CD4-positive, alpha-beta T cell (primary cell): ENCODE measurements at regions not wholly inside any gene's neighbourhood (a gene's known extent, or its start where the extent isn't known, plus 50 kb on each side); places are given as distances from the start of the nearest gene placed in this dataset.

ENCODE experiments used
- ATAC-seq: fragments of 200-7000 bp; cut with Tn5 transposase; one replicate; pipeline ENCODE4 v1.10.0; 2022; ENCODE audit warnings: mild to moderate bottlenecking; ENCODE audit not compliant: poor library complexity
- CTCF ChIA-PET: fragments of 350-600 bp; sonication (Branson Sonifier 250); formaldehyde crosslinking; loops from one replicate; lab custom pipeline; 2021; ENCODE audit warnings: antibody characterized with exemption, inconsistent platforms; lab: Charles Lee
- POLR2A ChIA-PET: fragments of 350-600 bp; sonication (Branson Sonifier 250); formaldehyde crosslinking; loops from one replicate; lab custom pipeline; 2021; ENCODE audit warnings: antibody characterized with exemption, inconsistent platforms; lab: Charles Lee
- DNase-seq, 14 experiments: peaks; one replicate each; pipeline ENCODE4 v3.0.0-alpha.2; 2013 to 2020; ENCODE audit warnings: mixed read lengths in 2 of 14
- H3K27ac ChIP-seq, 2 donors: one replicate each; pipeline versions ENCODE4 v1.5.1 to v1.7.0; 2013; ENCODE audit warnings: low read length in 2 of 2, low read depth in 1 of 2, mild to moderate bottlenecking in 1 of 2
- H3K27me3 ChIP-seq, 2 experiments: 1 replicate in 1 of 2; 2 replicates in 1 of 2; pipeline versions ENCODE4 v1.6.1 to v1.7.0; 2013; ENCODE audit warnings: low read length in 2 of 2, control low read depth in 1 of 2, mild to moderate bottlenecking in 1 of 2, moderate library complexity in 1 of 2; ENCODE audit not compliant: insufficient read depth in 2 of 2, control insufficient read depth in 1 of 2
- H3K36me3 ChIP-seq: one replicate; pipeline ENCODE4 v1.6.1; 2013; ENCODE audit warnings: low read length, control low read depth; ENCODE audit not compliant: insufficient read depth
- H3K4me1 ChIP-seq: one replicate; pipeline ENCODE4 v1.6.1; 2013; ENCODE audit warnings: low read length, control low read depth; ENCODE audit not compliant: insufficient read depth
- H3K4me3 ChIP-seq: one replicate; pipeline ENCODE4 v1.5.1; 2013; ENCODE audit warnings: mild to moderate bottlenecking, low read length, moderate library complexity
- H3K9me3 ChIP-seq, 2 experiments: 1 replicate in 1 of 2; 2 replicates in 1 of 2; pipeline versions ENCODE4 v1.6.1 to v1.7.0; 2013; ENCODE audit warnings: low read length in 2 of 2, mild to moderate bottlenecking in 2 of 2, control low read depth in 1 of 2, moderate library complexity in 1 of 2; ENCODE audit not compliant: control insufficient read depth in 1 of 2, insufficient read depth in 1 of 2
- H3K27ac Mint-ChIP-seq: one replicate; pipeline ENCODE4 v1.8.0; 2020; ENCODE audit warnings: mixed read lengths
- H3K27me3 Mint-ChIP-seq: one replicate; pipeline ENCODE4 v1.8.0; 2021; ENCODE audit warnings: mixed read lengths
- H3K36me3 Mint-ChIP-seq: one replicate; pipeline ENCODE4 v1.8.0; 2021; ENCODE audit warnings: low read depth, mixed read lengths
- H3K4me1 Mint-ChIP-seq: one replicate; pipeline ENCODE4 v1.8.0; 2021; ENCODE audit warnings: low read depth, mixed read lengths
- H3K4me3 Mint-ChIP-seq: one replicate; pipeline ENCODE4 v1.8.0; 2020; ENCODE audit warnings: mild to moderate bottlenecking, mixed read lengths
- H3K9me3 Mint-ChIP-seq: one replicate; pipeline ENCODE4 v1.8.0; 2020; ENCODE audit warnings: mixed read lengths
- intact Hi-C, 2 experiments: fragments of 100-400 bp; cut with DNase I in 1 of 2; cut with micrococcal nuclease in 1 of 2; formaldehyde crosslinking; loops; one replicate each; pipeline versions ENCODE4 v1.15.1 to v1.9.0; 2023 to 2025; cut with DNase I, micrococcal nuclease
- TF ChIP-seq, protein P1 (sequence below): fragments of 200-600 bp; IDR thresholded peaks from one replicate; pipeline ENCODE4 v1.8.0; 2022; ENCODE audit warnings: antibody characterized with exemption, mild to moderate bottlenecking

DNA sequence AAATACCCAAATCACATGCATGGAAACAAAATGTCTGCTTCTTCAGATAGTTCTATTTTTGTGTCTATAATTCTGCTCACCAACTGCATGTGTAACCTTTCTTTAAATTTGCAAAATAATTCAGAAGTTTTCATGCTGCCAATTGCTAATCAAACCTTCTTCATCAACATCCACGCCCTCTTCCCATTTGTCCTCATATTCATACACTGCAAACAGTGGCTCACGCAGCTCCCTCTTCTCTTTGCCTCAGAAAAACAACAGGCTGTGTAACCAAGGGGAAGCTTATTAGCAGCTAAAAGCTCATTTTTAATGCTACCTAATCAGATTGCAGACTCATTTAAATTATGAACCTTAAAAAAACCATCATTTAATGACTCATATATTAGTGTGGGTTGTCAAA lies 555.0 kb upstream of the EPHA7 start:
- H3K27me3 Mint-ChIP-seq: no peaks in the 10 kb centered on the region
- no peaks in the 10 kb centered on the region for H3K4me1 Mint-ChIP-seq
- Histone ChIP-seq H3K27ac (no peak overlapping the region), H3K4me3 (no peak overlapping the region), H3K4me1 (no peaks in the 10 kb centered on the region), H3K36me3 (no peaks in the 10 kb centered on the region), H3K9me3 (peaks cover 0 to 3% of the 10 kb centered on the region in 2 experiments), H3K27me3 (no peaks in the 10 kb centered on the region)
- CTCF ChIA-PET: no interaction called here
- ATAC-seq: no peak
- H3K36me3 Mint-ChIP-seq: no peaks in the 10 kb centered on the region
- DNase-seq: no peak
- TF ChIP-seq, protein P1, sequence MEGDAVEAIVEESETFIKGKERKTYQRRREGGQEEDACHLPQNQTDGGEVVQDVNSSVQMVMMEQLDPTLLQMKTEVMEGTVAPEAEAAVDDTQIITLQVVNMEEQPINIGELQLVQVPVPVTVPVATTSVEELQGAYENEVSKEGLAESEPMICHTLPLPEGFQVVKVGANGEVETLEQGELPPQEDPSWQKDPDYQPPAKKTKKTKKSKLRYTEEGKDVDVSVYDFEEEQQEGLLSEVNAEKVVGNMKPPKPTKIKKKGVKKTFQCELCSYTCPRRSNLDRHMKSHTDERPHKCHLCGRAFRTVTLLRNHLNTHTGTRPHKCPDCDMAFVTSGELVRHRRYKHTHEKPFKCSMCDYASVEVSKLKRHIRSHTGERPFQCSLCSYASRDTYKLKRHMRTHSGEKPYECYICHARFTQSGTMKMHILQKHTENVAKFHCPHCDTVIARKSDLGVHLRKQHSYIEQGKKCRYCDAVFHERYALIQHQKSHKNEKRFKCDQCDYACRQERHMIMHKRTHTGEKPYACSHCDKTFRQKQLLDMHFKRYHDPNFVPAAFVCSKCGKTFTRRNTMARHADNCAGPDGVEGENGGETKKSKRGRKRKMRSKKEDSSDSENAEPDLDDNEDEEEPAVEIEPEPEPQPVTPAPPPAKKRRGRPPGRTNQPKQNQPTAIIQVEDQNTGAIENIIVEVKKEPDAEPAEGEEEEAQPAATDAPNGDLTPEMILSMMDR: no peak
- H3K4me3 Mint-ChIP-seq: no peak overlapping the region
- H3K27ac Mint-ChIP-seq: no peak overlapping the region
- POLR2A ChIA-PET: no interaction called here
- peaks cover 6% of the 10 kb centered on the region for H3K9me3 Mint-ChIP-seq
- intact Hi-C loops: no loop called here

DNA sequence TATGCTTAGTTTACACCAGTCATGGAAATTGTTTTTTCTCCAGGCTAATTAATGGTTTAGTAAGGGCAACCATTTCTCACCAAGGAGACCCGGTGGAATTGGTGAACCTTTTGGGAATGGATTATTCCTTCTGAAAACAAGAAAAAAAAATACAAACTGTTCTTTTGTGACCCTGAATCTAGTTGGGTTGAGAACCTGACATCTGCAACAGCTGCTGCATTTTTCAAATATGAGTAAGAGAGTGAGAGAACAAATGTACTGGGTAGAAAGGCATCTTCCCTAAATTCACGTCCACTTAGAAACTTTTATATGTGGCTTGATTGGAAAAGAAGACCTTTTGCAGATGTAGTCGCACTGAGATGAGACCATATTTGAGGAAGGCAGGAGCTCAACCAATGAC lies 553.4 kb upstream of the EPHA7 start:
- TF ChIP-seq, protein P1: no peak
- ATAC-seq: no peak
- Histone ChIP-seq H3K27ac (no peak overlapping the region), H3K9me3 (peaks cover 0 to 3% of the 10 kb centered on the region in 2 experiments), H3K36me3 (no peaks in the 10 kb centered on the region), H3K4me3 (no peak overlapping the region), H3K27me3 (no peaks in the 10 kb centered on the region), H3K4me1 (no peaks in the 10 kb centered on the region)
- Mint-ChIP-seq H3K9me3 (peaks cover 6% of the 10 kb centered on the region), H3K27me3 (no peaks in the 10 kb centered on the region), H3K4me1 (no peaks in the 10 kb centered on the region), H3K36me3 (no peaks in the 10 kb centered on the region), H3K27ac (no peak overlapping the region), H3K4me3 (no peak overlapping the region)
- POLR2A ChIA-PET: no interaction called here
- intact Hi-C loops: no loop called here
- no peak for DNase-seq
- CTCF ChIA-PET: no interaction called here

DNA sequence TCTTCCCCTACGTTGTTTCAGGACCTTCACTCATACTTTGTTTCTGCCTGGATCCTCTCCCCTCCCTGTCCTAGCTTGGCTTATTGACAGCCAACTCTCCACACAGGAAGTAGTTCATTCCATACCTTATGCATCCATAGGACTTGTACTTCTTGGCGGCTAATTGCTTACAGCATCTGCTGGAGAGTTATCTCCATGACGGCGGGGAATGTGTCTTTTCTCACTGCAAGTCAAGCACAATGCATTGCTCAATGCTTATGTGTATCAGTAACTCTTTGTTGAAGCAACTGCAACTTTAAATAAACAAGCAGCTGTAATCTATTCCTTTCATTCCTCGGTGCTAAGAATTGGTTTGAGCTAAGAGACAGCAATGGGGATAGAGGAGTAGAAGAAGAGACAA lies 551.3 kb upstream of the EPHA7 start:
- Histone ChIP-seq H3K27me3 (no peaks in the 10 kb centered on the region), H3K9me3 (peaks cover 0 to 3% of the 10 kb centered on the region in 2 experiments), H3K27ac (no peak overlapping the region), H3K36me3 (no peaks in the 10 kb centered on the region), H3K4me3 (no peak overlapping the region), H3K4me1 (no peaks in the 10 kb centered on the region)
- TF ChIP-seq, protein P1: no peak
- DNase-seq (no peak), ATAC-seq (no peak)
- POLR2A ChIA-PET: no interaction called here
- CTCF ChIA-PET: no interaction called here
- intact Hi-C loops: no loop called here
- H3K27ac Mint-ChIP-seq: no peak overlapping the region
- H3K27me3 Mint-ChIP-seq: no peaks in the 10 kb centered on the region
- no peak overlapping the region for H3K4me3 Mint-ChIP-seq
- H3K4me1 Mint-ChIP-seq: no peaks in the 10 kb centered on the region
- peaks cover 6% of the 10 kb centered on the region for H3K9me3 Mint-ChIP-seq
- no peaks in the 10 kb centered on the region for H3K36me3 Mint-ChIP-seq
